Uterus (tissue), 3 donors: ENCODE measurements at regions not wholly inside any gene's neighbourhood (a gene's known extent, or its start where the extent isn't known, plus 50 kb on each side); places are given as distances from the start of the nearest gene placed in this dataset.

Experiments
- DNase-seq, 2 donors: peaks; one replicate each; pipeline ENCODE4 v3.0.0-alpha.2; 2019 to 2020
- H3K27ac ChIP-seq, 2 donors: fragments of 200-600 bp; sonication (generic); 1 replicate in 1 of 2; 2 replicates in 1 of 2; pipeline ENCODE4 v1.5.1; 2016 to 2018
- H3K27me3 ChIP-seq, 2 donors: fragments of 200-600 bp; sonication (generic); one replicate each; pipeline ENCODE4 v1.5.1; 2018 to 2019; ENCODE audit warnings: control low read depth in 1 of 2
- H3K36me3 ChIP-seq, 2 donors: fragments of 200-600 bp; sonication (generic); one replicate each; pipeline ENCODE4 v1.5.1; 2019; ENCODE audit warnings: control low read depth in 1 of 2
- H3K4me1 ChIP-seq, 2 donors: fragments of 200-600 bp; sonication (generic); one replicate each; pipeline ENCODE4 v1.5.1; 2018 to 2019; ENCODE audit warnings: control low read depth in 1 of 2
- H3K4me3 ChIP-seq, 2 donors: fragments of 200-600 bp; sonication (generic); 1 replicate in 1 of 2; 2 replicates in 1 of 2; pipeline ENCODE4 v1.5.1; 2018 to 2019; ENCODE audit warnings: mild to moderate bottlenecking in 1 of 2
- H3K9me3 ChIP-seq, 2 donors: fragments of 200-600 bp; sonication (generic); one replicate each; pipeline ENCODE4 v1.5.1; 2019; ENCODE audit warnings: control low read depth in 1 of 2
- POLR2A ChIP-seq, 2 donors: fragments of 450-650 bp; IDR thresholded peaks; one replicate each; pipeline ENCODE4 v1.6.1; 2016; ENCODE audit warnings: antibody characterized with exemption in 2 of 2, mild to moderate bottlenecking in 1 of 2, moderate library complexity in 1 of 2
- intact Hi-C: fragments of 100-400 bp; cut with DNase I; formaldehyde crosslinking; loops from one replicate; pipeline ENCODE4 v1.15.1; 2023; ENCODE audit warnings: low total_unique reads
- TF ChIP-seq, protein P1 (sequence below), 4 experiments: fragments of 200-600 bp in 2 of 4; fragments of 450-650 bp in 2 of 4; sonication (generic) in 2 of 4; IDR thresholded peaks; one replicate each; pipeline ENCODE4 v1.5.1; 2016 to 2019; ENCODE audit warnings: antibody characterized with exemption in 4 of 4, mild to moderate bottlenecking in 2 of 4, moderate library complexity in 1 of 4
- donor health status: DM: yes; HTN: yes; CAD: no.

DNA sequence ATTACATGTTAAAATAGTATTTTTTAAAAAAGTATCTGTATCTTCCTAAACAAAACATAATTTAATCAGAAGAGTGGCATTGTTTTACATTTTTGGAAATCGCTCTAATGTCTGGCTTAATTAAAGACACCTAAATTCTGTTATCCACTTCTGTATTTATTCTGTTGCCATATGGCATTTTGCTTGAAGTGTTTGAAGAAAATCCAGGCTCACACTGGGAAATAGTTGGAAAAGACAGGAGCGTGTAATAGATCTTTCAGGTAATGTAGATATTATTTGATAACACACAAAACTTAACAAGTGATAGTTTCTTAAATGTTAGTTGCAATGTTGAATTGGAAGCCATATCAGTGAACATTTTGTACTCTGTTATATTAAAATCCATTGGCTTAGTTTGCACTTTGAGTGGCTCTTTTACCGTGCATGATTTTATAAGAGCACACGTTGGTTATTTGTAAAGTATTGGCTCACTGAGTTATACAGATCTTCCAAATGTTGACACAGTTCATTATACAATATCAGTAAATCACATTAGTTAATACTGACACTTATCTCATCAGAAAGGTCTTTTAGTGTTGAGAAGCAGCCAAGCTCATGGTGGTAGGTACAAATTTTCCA lies 128.4 kb upstream of the NPVF start:
- Histone ChIP-seq H3K9me3 (no peaks in the 10 kb centered on the region), H3K27me3 (no peaks in the 10 kb centered on the region), H3K36me3 (no peaks in the 10 kb centered on the region), H3K27ac (no peak overlapping the region), H3K4me3 (no peak overlapping the region), H3K4me1 (no peaks in the 10 kb centered on the region)
- no peak for DNase-seq
- intact Hi-C loops: no loop called here
- no peak for TF ChIP-seq POLR2A (IDR thresholded peaks at IDR 0.05)
- TF ChIP-seq, protein P1, sequence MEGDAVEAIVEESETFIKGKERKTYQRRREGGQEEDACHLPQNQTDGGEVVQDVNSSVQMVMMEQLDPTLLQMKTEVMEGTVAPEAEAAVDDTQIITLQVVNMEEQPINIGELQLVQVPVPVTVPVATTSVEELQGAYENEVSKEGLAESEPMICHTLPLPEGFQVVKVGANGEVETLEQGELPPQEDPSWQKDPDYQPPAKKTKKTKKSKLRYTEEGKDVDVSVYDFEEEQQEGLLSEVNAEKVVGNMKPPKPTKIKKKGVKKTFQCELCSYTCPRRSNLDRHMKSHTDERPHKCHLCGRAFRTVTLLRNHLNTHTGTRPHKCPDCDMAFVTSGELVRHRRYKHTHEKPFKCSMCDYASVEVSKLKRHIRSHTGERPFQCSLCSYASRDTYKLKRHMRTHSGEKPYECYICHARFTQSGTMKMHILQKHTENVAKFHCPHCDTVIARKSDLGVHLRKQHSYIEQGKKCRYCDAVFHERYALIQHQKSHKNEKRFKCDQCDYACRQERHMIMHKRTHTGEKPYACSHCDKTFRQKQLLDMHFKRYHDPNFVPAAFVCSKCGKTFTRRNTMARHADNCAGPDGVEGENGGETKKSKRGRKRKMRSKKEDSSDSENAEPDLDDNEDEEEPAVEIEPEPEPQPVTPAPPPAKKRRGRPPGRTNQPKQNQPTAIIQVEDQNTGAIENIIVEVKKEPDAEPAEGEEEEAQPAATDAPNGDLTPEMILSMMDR (IDR thresholded peaks at IDR 0.05): no peak

DNA sequence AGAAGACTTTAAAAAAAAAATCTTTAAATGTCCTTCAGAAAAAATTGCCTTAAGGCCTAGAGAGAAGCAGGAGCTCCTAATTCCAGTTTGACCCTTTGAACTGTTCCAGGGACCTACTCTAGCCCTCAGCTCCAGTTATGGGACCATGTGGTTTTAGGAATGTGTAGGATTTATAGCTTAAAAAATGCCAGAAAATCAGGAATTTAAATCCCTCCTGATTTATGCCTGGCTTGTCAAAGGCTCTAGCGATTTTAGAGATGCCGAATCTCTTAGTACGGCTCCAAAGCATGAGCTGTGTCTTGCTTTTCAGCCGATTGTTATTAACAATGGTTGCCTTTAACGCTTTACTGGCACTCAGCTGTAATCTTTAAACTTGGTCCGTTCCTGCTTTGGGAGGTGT lies 130.6 kb upstream of the NPVF start:
- H3K36me3 ChIP-seq: no peaks in the 10 kb centered on the region
- intact Hi-C loops: no loop called here
- no peaks in the 10 kb centered on the region for H3K4me1 ChIP-seq
- H3K4me3 ChIP-seq: no peak overlapping the region
- no peak for TF ChIP-seq POLR2A (IDR thresholded peaks at IDR 0.05)
- TF ChIP-seq, protein P1 (IDR thresholded peaks at IDR 0.05): no peak
- peak overlapping the region in 1 of 2 donors; percentile 65 for H3K27ac ChIP-seq
- no peaks in the 10 kb centered on the region for H3K27me3 ChIP-seq
- H3K9me3 ChIP-seq: no peaks in the 10 kb centered on the region
- no peak for DNase-seq

DNA sequence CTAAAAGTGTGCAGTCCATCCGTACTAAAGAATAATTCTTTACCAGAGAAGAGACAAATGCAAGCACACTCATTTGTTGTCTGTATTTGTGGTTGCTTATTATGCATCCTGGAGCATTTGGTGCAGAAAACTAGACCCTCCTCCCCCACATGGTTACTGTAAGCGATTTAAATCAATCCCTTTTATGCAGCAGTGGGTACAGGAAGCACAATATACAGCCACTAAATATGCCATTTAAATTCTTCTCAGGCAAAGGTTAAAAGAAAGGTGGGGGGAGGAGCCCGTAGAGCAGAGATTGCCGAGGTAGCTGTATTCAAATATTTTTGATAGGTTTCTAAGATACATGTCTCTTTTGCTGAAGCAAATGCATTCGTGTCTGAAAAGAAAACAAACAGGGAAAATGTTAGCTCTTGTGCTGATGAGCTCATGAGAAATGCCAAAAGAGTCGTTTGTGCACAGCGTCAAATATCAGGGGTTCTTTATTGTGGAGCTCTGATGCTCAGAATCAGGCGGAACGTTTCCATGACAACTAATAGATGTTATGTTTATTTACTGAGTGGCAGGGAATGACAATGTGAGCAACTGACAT lies 131.3 kb upstream of the NPVF start:
- no peaks in the 10 kb centered on the region for H3K9me3 ChIP-seq
- no peak for DNase-seq
- intact Hi-C loops: no loop called here
- no peaks in the 10 kb centered on the region for H3K4me1 ChIP-seq
- peak overlapping the region; percentile 25 to 65 for H3K27ac ChIP-seq
- H3K36me3 ChIP-seq: no peaks in the 10 kb centered on the region
- no peak overlapping the region for H3K4me3 ChIP-seq
- no peaks in the 10 kb centered on the region for H3K27me3 ChIP-seq
- TF ChIP-seq POLR2A (IDR thresholded peaks at IDR 0.05): no peak
- TF ChIP-seq, protein P1 (IDR thresholded peaks at IDR 0.05): no peak

DNA sequence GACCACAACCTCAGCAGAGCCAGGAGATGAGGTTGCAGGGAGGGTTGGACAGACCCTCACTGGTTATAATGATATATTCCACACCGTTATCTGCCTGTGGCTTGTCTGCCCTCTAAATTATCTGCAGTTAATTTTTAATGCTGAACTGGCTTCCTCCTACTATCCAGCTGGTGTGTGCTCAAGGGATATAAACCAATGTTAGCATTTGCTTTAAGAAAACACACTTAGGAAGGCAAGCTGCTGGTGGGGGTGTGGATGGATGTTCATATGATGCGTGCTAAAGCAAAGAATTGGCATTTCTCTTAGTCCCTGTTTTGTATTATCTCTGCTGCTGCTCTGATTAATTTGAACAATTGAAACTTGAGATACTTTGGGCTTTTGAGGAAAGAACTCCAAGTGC lies 132.2 kb upstream of the NPVF start:
- DNase-seq: no peak

DNA sequence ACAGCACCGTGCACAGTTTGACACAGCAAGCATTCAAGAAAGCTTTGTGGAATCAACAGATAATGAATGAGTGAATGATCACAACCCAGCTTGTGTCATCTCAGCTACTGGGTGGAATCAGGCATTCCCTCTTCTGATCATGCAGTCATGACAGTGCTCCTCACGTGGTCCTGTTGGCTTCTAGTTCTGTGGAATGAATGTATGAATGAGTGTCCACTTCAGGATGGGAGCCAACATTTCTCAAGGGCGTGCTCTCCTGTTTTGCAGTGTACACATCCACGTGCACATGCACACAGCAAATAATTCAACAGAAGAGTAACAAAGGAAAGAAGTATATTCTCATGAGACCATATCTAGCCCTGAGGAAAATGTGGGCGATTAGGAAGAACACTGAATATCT lies 133.1 kb upstream of the NPVF start:
- intact Hi-C loops: no loop called here
- Histone ChIP-seq H3K27ac (no peak overlapping the region), H3K9me3 (no peaks in the 10 kb centered on the region), H3K27me3 (no peaks in the 10 kb centered on the region), H3K4me1 (no peaks in the 10 kb centered on the region), H3K36me3 (no peaks in the 10 kb centered on the region), H3K4me3 (no peak overlapping the region)
- TF ChIP-seq, protein P1 (IDR thresholded peaks at IDR 0.05): no peak
- no peak for TF ChIP-seq POLR2A (IDR thresholded peaks at IDR 0.05)
- no peak for DNase-seq

More for the DNA sequence above, 132.2 kb upstream of the NPVF start:
- intact Hi-C loops: no loop called here
- no peaks in the 10 kb centered on the region for H3K4me1 ChIP-seq
- H3K4me3 ChIP-seq: no peak overlapping the region
- H3K36me3 ChIP-seq: no peaks in the 10 kb centered on the region
- no peaks in the 10 kb centered on the region for H3K9me3 ChIP-seq
- H3K27me3 ChIP-seq: no peaks in the 10 kb centered on the region
- TF ChIP-seq POLR2A (IDR thresholded peaks at IDR 0.05): no peak
- TF ChIP-seq, protein P1 (IDR thresholded peaks at IDR 0.05): no peak
- H3K27ac ChIP-seq: peak overlapping the region; percentile 25 to 65
